ENCODE measurements at regions not wholly inside any gene's neighbourhood (a gene's known extent, or its start where the extent isn't known, plus 50 kb on each side); places are given as distances from the start of the nearest gene placed in this dataset.

GRCh38 chr6:56393615-56394612 lies 146.5 kb upstream of the COL21A1 start:
- no peaks in the 10 kb centered on the region for H3K36me3 ChIP-seq (replicated peaks in 1 of 2; ENCODE audit: insufficient read depth in 1 of 2, low read depth in 2 of 2)
- intact Hi-C loops (cut with DNase I): no loop called here
- TF ChIP-seq POLR2A (IDR thresholded peaks at IDR 0.05): no peak
- H3K9me3 ChIP-seq: no peaks in the 10 kb centered on the region
- H3K27ac ChIP-seq: no peak overlapping the region
- WGBS, 2 donors: 91 to 96% methylated on average over 13 of the region's 13 CpGs
- ATAC-seq: no peak
- DNase-seq: no peak
- no peaks in the 10 kb centered on the region for H3K27me3 ChIP-seq
- no peak overlapping the region for H3K4me3 ChIP-seq
- peaks cover 2% of the 10 kb centered on the region for H3K4me1 ChIP-seq

- peak; percentile 12 for ATAC-seq
- no peak for DNase-seq
- H3K27ac ChIP-seq: no peak overlapping the region
Measured at GRCh38 chr6:56388415-56388755, 141.0 kb upstream of the COL21A1 start.

GRCh38 chr6:56387621-56388414 lies 140.4 kb upstream of the COL21A1 start:
- H3K27ac ChIP-seq: no peak overlapping the region
- 70 to 84% methylated on average over 2 of the region's 2 CpGs for WGBS, 2 donors
- H3K27me3 ChIP-seq: no peaks in the 10 kb centered on the region
- peak in 3 of 4 donors; percentile 22 to 35 (median 34) for DNase-seq
- TF ChIP-seq POLR2A (IDR thresholded peaks at IDR 0.05) (no peak), CTCF (IDR thresholded peaks at IDR 0.05) (no peak)
- H3K4me3 ChIP-seq: no peak overlapping the region
- peak; percentile 59 for ATAC-seq
- H3K36me3 ChIP-seq (replicated peaks in 1 of 2; ENCODE audit: insufficient read depth in 1 of 2, low read depth in 2 of 2): no peaks in the 10 kb centered on the region
- peaks cover 11% of the 10 kb centered on the region for H3K4me1 ChIP-seq
- intact Hi-C loops (cut with DNase I): no loop called here
- no peaks in the 10 kb centered on the region for H3K9me3 ChIP-seq

More at GRCh38 chr6:56388415-56388755, 141.0 kb upstream of the COL21A1 start:
- no peaks in the 10 kb centered on the region for H3K27me3 ChIP-seq
- intact Hi-C loops (cut with DNase I): no loop called here
- H3K4me1 ChIP-seq: peaks cover 8% of the 10 kb centered on the region
- no peaks in the 10 kb centered on the region for H3K36me3 ChIP-seq (replicated peaks in 1 of 2; ENCODE audit: insufficient read depth in 1 of 2, low read depth in 2 of 2)
- TF ChIP-seq CTCF (IDR thresholded peaks at IDR 0.05) (no peak), POLR2A (IDR thresholded peaks at IDR 0.05) (no peak)
- H3K4me3 ChIP-seq: no peak overlapping the region
- no peaks in the 10 kb centered on the region for H3K9me3 ChIP-seq

- DNase-seq: no peak
- TF ChIP-seq POLR2A (IDR thresholded peaks at IDR 0.05): no peak
- TF ChIP-seq CTCF (IDR thresholded peaks at IDR 0.05): no peak
- 81 to 93% methylated on average over 1 of the region's 1 CpG for WGBS, 2 donors
- Histone ChIP-seq H3K9me3 (no peaks in the 10 kb centered on the region), H3K27me3 (no peaks in the 10 kb centered on the region), H3K4me3 (no peak overlapping the region), H3K36me3 (replicated peaks in 1 of 2; ENCODE audit: insufficient read depth in 1 of 2, low read depth in 2 of 2) (no peaks in the 10 kb centered on the region), H3K27ac (no peak overlapping the region), H3K4me1 (peaks cover 17% of the 10 kb centered on the region)
- intact Hi-C loops (cut with DNase I): no loop called here
- no peak for ATAC-seq
Measured at GRCh38 chr6:56386717-56387116, 139.3 kb upstream of the COL21A1 start.

GRCh38 chr6:56385981-56386593 lies 138.7 kb upstream of the COL21A1 start:
- no peak for TF ChIP-seq CTCF (IDR thresholded peaks at IDR 0.05)
- no peak for TF ChIP-seq POLR2A (IDR thresholded peaks at IDR 0.05)
- Histone ChIP-seq H3K4me3 (no peak overlapping the region), H3K9me3 (no peaks in the 10 kb centered on the region), H3K27ac (no peak overlapping the region), H3K36me3 (replicated peaks in 1 of 2; ENCODE audit: insufficient read depth in 1 of 2, low read depth in 2 of 2) (no peaks in the 10 kb centered on the region), H3K4me1 (peaks cover 17% of the 10 kb centered on the region), H3K27me3 (no peaks in the 10 kb centered on the region)
- ATAC-seq (no peak), DNase-seq (no peak)
- intact Hi-C loops (cut with DNase I): no loop called here
- WGBS, 2 donors: 82 to 84% methylated on average over 6 of the region's 6 CpGs

Measured in body of pancreas (tissue), 4 donors.